ENCODE measurements at regions not wholly inside any gene's neighbourhood (a gene's known extent, or its start where the extent isn't known, plus 50 kb on each side); places are given as distances from the start of the nearest gene placed in this dataset.

DNA sequence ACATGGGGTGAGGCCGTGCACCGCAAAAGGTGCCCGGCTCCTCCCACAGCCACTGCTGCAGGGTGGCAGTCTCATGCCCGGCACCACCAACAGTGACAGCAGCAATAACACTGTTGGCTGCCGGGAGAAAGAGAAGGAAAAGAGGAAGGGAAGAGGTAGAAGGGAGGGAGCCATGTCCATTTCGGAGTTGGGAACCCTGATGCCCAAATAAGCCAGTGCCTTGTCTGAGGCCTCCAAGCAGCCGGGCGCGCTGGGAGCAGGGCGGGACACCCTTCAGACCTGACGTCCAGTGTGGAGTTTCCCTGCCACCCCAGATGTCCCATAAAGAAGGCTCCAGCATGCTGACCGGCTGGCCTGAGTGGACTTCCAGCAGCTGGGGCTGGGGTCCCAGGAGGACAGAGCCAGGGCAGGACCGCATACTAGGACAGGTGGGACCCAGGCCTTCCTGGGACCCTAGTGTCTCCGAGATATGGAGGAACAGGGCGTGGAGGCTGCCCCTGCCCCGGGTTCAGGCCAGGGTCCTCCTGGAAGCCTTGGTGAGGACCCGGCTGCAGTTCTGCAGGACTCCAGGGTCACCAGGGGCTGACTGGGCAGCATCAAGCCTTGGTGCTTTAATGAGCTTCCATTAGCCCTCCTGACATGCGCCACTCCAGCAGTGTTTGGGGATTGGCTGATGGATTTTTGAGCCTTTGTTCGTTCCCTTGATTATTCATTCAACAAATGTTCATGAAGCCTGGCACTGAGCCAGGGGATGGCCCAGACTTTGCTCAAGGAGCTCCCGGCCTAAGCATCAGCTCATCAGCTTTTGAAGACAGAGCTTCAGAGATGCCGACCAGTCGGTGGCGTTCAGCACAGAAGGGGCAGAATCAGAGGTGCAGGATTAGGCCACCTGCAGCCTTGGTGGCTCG lies 223.6 kb upstream of the CIBAR2 start:
- TF ChIP-seq, protein P1, sequence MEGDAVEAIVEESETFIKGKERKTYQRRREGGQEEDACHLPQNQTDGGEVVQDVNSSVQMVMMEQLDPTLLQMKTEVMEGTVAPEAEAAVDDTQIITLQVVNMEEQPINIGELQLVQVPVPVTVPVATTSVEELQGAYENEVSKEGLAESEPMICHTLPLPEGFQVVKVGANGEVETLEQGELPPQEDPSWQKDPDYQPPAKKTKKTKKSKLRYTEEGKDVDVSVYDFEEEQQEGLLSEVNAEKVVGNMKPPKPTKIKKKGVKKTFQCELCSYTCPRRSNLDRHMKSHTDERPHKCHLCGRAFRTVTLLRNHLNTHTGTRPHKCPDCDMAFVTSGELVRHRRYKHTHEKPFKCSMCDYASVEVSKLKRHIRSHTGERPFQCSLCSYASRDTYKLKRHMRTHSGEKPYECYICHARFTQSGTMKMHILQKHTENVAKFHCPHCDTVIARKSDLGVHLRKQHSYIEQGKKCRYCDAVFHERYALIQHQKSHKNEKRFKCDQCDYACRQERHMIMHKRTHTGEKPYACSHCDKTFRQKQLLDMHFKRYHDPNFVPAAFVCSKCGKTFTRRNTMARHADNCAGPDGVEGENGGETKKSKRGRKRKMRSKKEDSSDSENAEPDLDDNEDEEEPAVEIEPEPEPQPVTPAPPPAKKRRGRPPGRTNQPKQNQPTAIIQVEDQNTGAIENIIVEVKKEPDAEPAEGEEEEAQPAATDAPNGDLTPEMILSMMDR (IDR thresholded peaks at IDR 0.05), result no peak
- no peak for TF ChIP-seq POLR2A (IDR thresholded peaks at IDR 0.05)
- TF ChIP-seq POLR2AphosphoS5 (IDR thresholded peaks at IDR 0.05), result no peak
